ENCODE measurements at regions not wholly inside any gene's neighbourhood (a gene's known extent, or its start where the extent isn't known, plus 50 kb on each side); places are given as distances from the start of the nearest gene placed in this dataset.

DNA sequence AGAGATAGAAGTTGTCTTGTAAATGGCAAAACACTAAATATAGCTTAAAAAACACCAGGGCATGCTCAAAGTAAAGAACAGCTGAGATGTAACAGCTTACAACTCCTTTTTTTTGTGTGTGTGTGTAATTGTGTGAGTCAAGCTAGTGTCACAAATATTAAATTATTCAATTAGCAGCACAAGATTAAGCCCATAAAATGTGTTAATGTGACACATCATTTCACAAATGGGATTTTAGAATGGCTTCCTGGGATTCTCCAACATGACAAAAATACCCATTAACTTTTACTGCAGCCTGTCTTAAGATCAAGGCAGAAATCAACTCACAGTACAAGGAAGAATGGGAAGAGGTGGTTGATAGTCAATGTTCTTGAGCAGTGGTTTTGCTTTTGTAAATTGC is 251.4 kb downstream of the KIF20B start:
- TF ChIP-seq, protein P1, sequence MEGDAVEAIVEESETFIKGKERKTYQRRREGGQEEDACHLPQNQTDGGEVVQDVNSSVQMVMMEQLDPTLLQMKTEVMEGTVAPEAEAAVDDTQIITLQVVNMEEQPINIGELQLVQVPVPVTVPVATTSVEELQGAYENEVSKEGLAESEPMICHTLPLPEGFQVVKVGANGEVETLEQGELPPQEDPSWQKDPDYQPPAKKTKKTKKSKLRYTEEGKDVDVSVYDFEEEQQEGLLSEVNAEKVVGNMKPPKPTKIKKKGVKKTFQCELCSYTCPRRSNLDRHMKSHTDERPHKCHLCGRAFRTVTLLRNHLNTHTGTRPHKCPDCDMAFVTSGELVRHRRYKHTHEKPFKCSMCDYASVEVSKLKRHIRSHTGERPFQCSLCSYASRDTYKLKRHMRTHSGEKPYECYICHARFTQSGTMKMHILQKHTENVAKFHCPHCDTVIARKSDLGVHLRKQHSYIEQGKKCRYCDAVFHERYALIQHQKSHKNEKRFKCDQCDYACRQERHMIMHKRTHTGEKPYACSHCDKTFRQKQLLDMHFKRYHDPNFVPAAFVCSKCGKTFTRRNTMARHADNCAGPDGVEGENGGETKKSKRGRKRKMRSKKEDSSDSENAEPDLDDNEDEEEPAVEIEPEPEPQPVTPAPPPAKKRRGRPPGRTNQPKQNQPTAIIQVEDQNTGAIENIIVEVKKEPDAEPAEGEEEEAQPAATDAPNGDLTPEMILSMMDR (IDR thresholded peaks at IDR 0.05; ENCODE audit: low read length) = no peak
- TF ChIP-seq EZH2 (optimal IDR thresholded peaks at IDR 0.05; ENCODE audit: low read depth, low read length) (no peak), EZH2phosphoT487 (IDR thresholded peaks at IDR 0.05; ENCODE audit: low read length) (no peak)

Data from MM.1S (cell line).